Upper lobe of right lung (tissue), 1 donor: ENCODE measurements at regions not wholly inside any gene's neighbourhood (a gene's known extent, or its start where the extent isn't known, plus 50 kb on each side); places are given as distances from the start of the nearest gene placed in this dataset.

Experiments used
- ATAC-seq: fragments of 200-7000 bp; cut with Tn5 transposase; one replicate; pipeline ENCODE4 v1.9.1; 2020; ENCODE audit warnings: mild to moderate bottlenecking, moderate library complexity
- DNase-seq: peaks from one replicate; pipeline ENCODE4 v3.0.0-alpha.2; 2020
- H3K27ac ChIP-seq: fragments of 200-600 bp; one replicate; pipeline ENCODE4 v1.8.0; 2022
- H3K27me3 ChIP-seq: fragments of 200-600 bp; one replicate; pipeline ENCODE4 v1.8.0; 2022; ENCODE audit warnings: mild to moderate bottlenecking
- H3K36me3 ChIP-seq: fragments of 200-600 bp; one replicate; pipeline ENCODE4 v1.8.0; 2022
- H3K4me1 ChIP-seq: fragments of 200-600 bp; one replicate; pipeline ENCODE4 v1.8.0; 2022
- H3K4me3 ChIP-seq: fragments of 200-600 bp; one replicate; pipeline ENCODE4 v1.8.0; 2022; ENCODE audit warnings: mild to moderate bottlenecking
- H3K9me3 ChIP-seq: fragments of 200-600 bp; one replicate; pipeline ENCODE4 v1.8.0; 2022
- CTCF ChIP-seq: fragments of 200-600 bp; IDR thresholded peaks from one replicate; pipeline ENCODE4 v1.8.0; 2022; ENCODE audit warnings: antibody characterized with exemption
- intact Hi-C: fragments of 100-400 bp; cut with DNase I; formaldehyde crosslinking; loops from one replicate; pipeline ENCODE4 v1.11.0; 2022
- donor health status: DM: no; HTN: yes; CAD: no; lungs with severe emphysema.

DNA sequence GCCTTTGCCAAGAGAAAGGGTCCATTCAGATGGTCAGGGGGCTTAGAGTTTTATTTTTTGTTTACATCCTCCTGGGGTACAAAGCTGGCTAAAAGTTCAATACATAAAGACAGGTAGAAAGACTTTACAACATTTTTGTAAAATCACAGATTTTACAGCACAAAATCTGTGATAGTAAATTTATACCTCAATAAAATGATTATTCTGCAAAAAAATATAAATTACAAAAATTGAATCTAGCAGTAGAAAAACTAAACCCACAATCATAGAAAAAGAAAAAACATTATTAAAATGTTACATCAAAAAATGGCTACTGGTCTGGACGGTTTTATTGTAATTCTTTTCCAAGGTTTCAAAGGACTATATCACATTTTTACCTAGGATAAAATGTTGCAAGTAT, 674.2 kb upstream of the CHAC2 start:
- ATAC-seq, result no peak
- no peak for TF ChIP-seq CTCF
- DNase-seq, result no peak
- H3K27me3 ChIP-seq, result no peaks in the 10 kb centered on the region
- no peak overlapping the region for H3K4me3 ChIP-seq
- H3K9me3 ChIP-seq, result no peaks in the 10 kb centered on the region
- H3K4me1 ChIP-seq, result no peaks in the 10 kb centered on the region
- H3K36me3 ChIP-seq, result no peaks in the 10 kb centered on the region
- H3K27ac ChIP-seq, result no peak overlapping the region
- intact Hi-C loops, result no loop called here

DNA sequence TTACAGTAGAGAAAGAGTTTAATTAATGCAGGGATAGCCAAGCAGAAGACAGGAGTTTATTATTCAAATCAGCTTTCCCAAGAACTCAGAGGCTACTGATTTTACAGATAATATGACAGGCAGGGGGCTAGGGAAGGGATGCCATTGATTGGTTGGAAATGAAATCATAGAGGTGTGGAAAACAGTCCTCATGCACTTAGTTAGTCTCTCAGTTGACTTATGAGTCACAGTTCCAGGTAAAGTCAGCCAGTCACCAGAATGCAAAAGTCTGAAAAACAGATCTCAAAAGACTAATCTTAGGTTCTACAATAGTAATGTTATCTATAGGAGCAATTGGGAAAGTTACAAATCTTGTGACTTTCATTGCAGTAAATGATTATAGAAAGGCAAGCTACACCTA, 676.4 kb upstream of the CHAC2 start:
- no peaks in the 10 kb centered on the region for H3K36me3 ChIP-seq
- H3K4me3 ChIP-seq, result no peak overlapping the region
- H3K4me1 ChIP-seq, result no peaks in the 10 kb centered on the region
- no peaks in the 10 kb centered on the region for H3K27me3 ChIP-seq
- TF ChIP-seq CTCF, result no peak
- DNase-seq (no peak), ATAC-seq (no peak)
- intact Hi-C loops, result no loop called here
- no peaks in the 10 kb centered on the region for H3K9me3 ChIP-seq
- H3K27ac ChIP-seq, result no peak overlapping the region

DNA sequence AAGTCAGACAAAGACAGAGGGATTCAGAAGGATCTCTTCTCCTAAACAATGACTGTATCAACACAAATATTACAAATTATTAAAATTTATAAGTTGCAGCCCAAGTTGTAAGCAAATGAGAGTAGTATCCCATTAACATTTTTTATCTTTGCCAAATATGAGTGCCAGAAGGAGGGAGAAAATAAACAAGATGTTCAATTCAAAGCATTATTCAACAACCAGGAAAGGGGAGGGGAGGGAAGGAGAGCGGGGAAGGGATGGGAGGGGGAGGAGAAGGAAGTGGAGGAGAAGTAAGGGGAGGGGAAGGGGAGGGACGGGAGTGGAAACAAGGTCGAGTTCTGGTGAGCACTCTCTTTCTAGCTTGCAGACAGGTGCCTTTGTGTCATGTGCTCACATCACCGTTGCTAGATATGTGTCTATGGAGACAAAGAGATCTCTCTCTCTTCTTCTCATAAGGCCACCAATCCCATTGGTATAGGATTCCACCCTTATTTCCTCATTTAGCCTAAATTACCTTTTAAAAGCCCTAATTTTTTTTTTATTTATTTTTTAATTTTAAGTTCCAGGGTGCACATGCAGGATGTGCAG, 679.6 kb upstream of the CHAC2 start:
- Histone ChIP-seq H3K27me3 (no peaks in the 10 kb centered on the region), H3K4me1 (no peaks in the 10 kb centered on the region), H3K36me3 (no peaks in the 10 kb centered on the region), H3K4me3 (no peak overlapping the region), H3K27ac (no peak overlapping the region), H3K9me3 (no peaks in the 10 kb centered on the region)
- intact Hi-C loops, result no loop called here
- ATAC-seq (no peak), DNase-seq (no peak)
- TF ChIP-seq CTCF, result no peak

DNA sequence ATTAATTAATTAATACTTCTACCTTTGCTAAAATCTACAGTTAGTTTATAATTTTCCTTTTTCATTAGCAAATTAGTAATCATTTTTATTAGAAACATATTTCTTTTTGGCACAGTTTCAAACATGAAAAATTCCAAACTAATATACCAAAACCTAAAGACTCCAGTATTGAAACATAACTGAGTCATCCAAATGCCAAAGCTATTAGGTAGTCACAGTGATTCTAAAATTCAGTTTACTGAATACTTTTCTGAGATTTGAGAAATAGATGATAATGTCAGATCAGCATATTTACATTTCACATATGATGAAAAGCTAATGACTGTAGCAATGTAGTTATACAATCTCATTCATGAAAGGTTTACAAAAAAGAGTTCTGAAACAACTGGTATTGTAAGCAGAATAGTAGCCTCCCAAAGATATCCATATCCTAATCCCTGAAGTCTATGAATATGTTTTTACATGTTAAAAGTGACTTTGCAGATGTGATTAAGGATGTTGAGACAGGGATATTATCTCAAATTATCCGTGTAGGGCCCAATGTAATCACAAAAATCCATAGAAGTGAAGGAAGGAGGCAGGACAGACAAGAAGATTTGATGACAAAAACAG, 680.2 kb upstream of the CHAC2 start:
- DNase-seq (no peak), ATAC-seq (no peak)
- no peaks in the 10 kb centered on the region for H3K9me3 ChIP-seq
- no peaks in the 10 kb centered on the region for H3K36me3 ChIP-seq
- intact Hi-C loops, result no loop called here
- no peak for TF ChIP-seq CTCF
- H3K4me3 ChIP-seq, result no peak overlapping the region
- H3K27me3 ChIP-seq, result no peaks in the 10 kb centered on the region
- no peak overlapping the region for H3K27ac ChIP-seq
- no peaks in the 10 kb centered on the region for H3K4me1 ChIP-seq

GRCh38 chr2:53077413-53077812, 690.2 kb upstream of the CHAC2 start:
- no peak overlapping the region for H3K27ac ChIP-seq
- no peak for DNase-seq
- intact Hi-C loops, result no loop called here
- H3K4me1 ChIP-seq, result no peaks in the 10 kb centered on the region
- no peaks in the 10 kb centered on the region for H3K9me3 ChIP-seq
- no peak overlapping the region for H3K4me3 ChIP-seq
- no peak for ATAC-seq
- no peaks in the 10 kb centered on the region for H3K27me3 ChIP-seq
- H3K36me3 ChIP-seq, result no peaks in the 10 kb centered on the region
- no peak for TF ChIP-seq CTCF

DNA sequence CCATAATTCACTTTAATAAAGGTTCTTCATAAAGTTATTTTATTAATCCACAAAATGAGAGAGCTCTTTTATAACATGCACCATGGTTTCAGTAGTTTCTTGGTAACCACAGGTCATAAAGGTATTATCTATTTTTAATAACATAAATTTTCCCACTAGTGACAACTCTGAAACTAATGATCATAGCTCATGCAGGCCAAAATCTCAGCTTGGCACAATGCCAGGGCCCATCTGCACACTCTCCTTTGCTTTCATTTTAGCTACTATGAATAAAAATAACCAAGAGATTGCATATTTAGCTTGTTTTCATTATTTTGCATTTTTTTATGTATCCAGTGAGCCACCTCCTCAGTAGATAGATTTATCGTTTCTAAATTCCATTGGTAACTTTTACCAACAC, 691.8 kb upstream of the CHAC2 start:
- Histone ChIP-seq H3K9me3 (no peaks in the 10 kb centered on the region), H3K36me3 (no peaks in the 10 kb centered on the region), H3K4me1 (no peaks in the 10 kb centered on the region), H3K4me3 (no peak overlapping the region), H3K27ac (no peak overlapping the region), H3K27me3 (no peaks in the 10 kb centered on the region)
- DNase-seq (no peak), ATAC-seq (no peak)
- intact Hi-C loops, result no loop called here
- TF ChIP-seq CTCF, result no peak
